GM12878 (cell line): ENCODE measurements at regions not wholly inside any gene's neighbourhood (a gene's known extent, or its start where the extent isn't known, plus 50 kb on each side); places are given as distances from the start of the nearest gene placed in this dataset.
"Not testable (repeated sequence)": the region's sequence is repeated elsewhere in the genome, so short reads cannot be mapped to it uniquely, and the experiment has no call there.

ENCODE experiments used
- ATAC-seq: fragments of 200-7000 bp; cut with Tn5 transposase; 3 replicates; pipeline ENCODE4 v1.9.1; 2020; ENCODE audit warnings: mild to moderate bottlenecking, moderate library complexity
- BruUV-seq: library from RNA; stranded (reverse); fragments of 400-500 nt; replicated peaks from 2 replicates; lab custom pipeline; 2021; lab: Mats Ljungman, UMichigan
- CTCF ChIA-PET: fragments of 300-600 bp; sonication (Branson Sonifier 250); formaldehyde crosslinking; extraction: SDS; loops from one replicate; lab custom pipeline; 2021; ENCODE audit warnings: inconsistent platforms; lab: Yijun Ruan, JAX
- POLR2A ChIA-PET: fragments of 350-600 bp; formaldehyde crosslinking; extraction: SDS; loops from one replicate; lab custom pipeline; 2021; ENCODE audit warnings: inconsistent platforms; lab: Charles Lee
- RAD21 ChIA-PET: fragments of 300-600 bp; sonication (Branson Sonifier 250); formaldehyde crosslinking; loops from one replicate; lab custom pipeline; 2023; ENCODE audit warnings: antibody characterized with exemption; ENCODE audit not compliant: unreplicated experiment; lab: Charles Lee
- SMC1A ChIA-PET: fragments of 300-600 bp; sonication (Branson Sonifier 250); formaldehyde crosslinking; loops from one replicate; lab custom pipeline; 2023; ENCODE audit not compliant: unreplicated experiment, uncharacterized antibody; lab: Charles Lee
- DNase-seq: peaks from one replicate; pipeline ENCODE4 v3.0.0-alpha.2; 2011; ENCODE audit warnings: low read depth, low spot score
- FAIRE-seq: peaks from 3 replicates; lab custom pipeline; 2011; peaks lifted over from hg19 to GRCh38; lab: Jason Lieb, UNC
- H2AFZ ChIP-seq: 2 replicates; pipeline ENCODE4 v1.6.0; 2011; ENCODE audit warnings: low read depth, low read length, control low read depth; ENCODE audit not compliant: control insufficient read depth
- H3K27ac ChIP-seq: 2 replicates; pipeline ENCODE4 v1.5.1; 2011; ENCODE audit warnings: control low read depth; ENCODE audit not compliant: control insufficient read depth, insufficient read depth
- H3K27me3 ChIP-seq, 2 experiments: replicated peaks in 1 of 2; 2 replicates each; pipeline versions ENCODE4 v1.6.0 to v1.6.1; 2011; ENCODE audit warnings: low read length in 1 of 2; ENCODE audit not compliant: control insufficient read depth in 2 of 2, insufficient read depth in 2 of 2
- H3K36me3 ChIP-seq, 2 experiments: 2 replicates each; pipeline ENCODE4 v1.5.1; 2011; ENCODE audit warnings: low read length in 1 of 2; ENCODE audit not compliant: control insufficient read depth in 2 of 2, insufficient read depth in 2 of 2
- H3K4me1 ChIP-seq: 2 replicates; pipeline ENCODE4 v1.6.1; 2011; ENCODE audit warnings: mild to moderate bottlenecking, low read length, moderate library complexity, mixed read lengths; ENCODE audit not compliant: control insufficient read depth, insufficient read depth
- H3K4me2 ChIP-seq: 2 replicates; pipeline ENCODE4 v1.6.0; 2011; ENCODE audit warnings: control low read depth; ENCODE audit not compliant: control insufficient read depth, insufficient read depth
- H3K4me3 ChIP-seq: fragments of 200-600 bp; sonication (generic); 2 replicates; pipeline ENCODE4 v1.5.1; 2016
- H3K79me2 ChIP-seq: 2 replicates; pipeline ENCODE4 v1.6.0; 2011; ENCODE audit warnings: low read length; ENCODE audit not compliant: control insufficient read depth, insufficient read depth
- H3K9ac ChIP-seq: 2 replicates; pipeline ENCODE4 v1.8.0; 2011; ENCODE audit warnings: low read length, control low read depth, mixed read lengths; ENCODE audit not compliant: control insufficient read depth, insufficient read depth
- H3K9me3 ChIP-seq: replicated peaks from 3 replicates; pipeline ENCODE4 v1.5.1; 2011; ENCODE audit warnings: mild to moderate bottlenecking, low read length; ENCODE audit not compliant: control insufficient read depth, insufficient read depth
- H4K20me1 ChIP-seq: 2 replicates; pipeline ENCODE4 v1.6.0; 2011; ENCODE audit not compliant: control insufficient read depth, insufficient read depth
- BCL11A ChIP-seq: IDR thresholded peaks from 2 replicates; pipeline ENCODE4 v1.6.1; 2011; ENCODE audit warnings: low read depth, low read length
- CREB1 ChIP-seq: IDR thresholded peaks from 2 replicates; pipeline ENCODE4 v1.6.1; 2012; ENCODE audit warnings: low read depth, mild to moderate bottlenecking, inconsistent platforms
- IKZF1 ChIP-seq: fragments of 450-650 bp; conservative IDR thresholded peaks from 2 replicates; pipeline ENCODE4 v1.6.1; 2017; ENCODE audit warnings: antibody characterized with exemption, mild to moderate bottlenecking
- IRF3 ChIP-seq: fragments of 450-650 bp; IDR thresholded peaks from 2 replicates; pipeline ENCODE4 v1.6.1; 2014; ENCODE audit warnings: mild to moderate bottlenecking
- MEF2B ChIP-seq: fragments of 450-650 bp; IDR thresholded peaks from 2 replicates; pipeline ENCODE4 v1.6.1; 2018; ENCODE audit warnings: mild to moderate bottlenecking, moderate library complexity; ENCODE audit not compliant: partially characterized antibody, poor library complexity, severe bottlenecking
- MYB ChIP-seq: fragments of 150-350 bp; IDR thresholded peaks from 2 replicates; pipeline ENCODE4 v1.6.1; 2014; ENCODE audit warnings: mild to moderate bottlenecking, low read depth, low read length, borderline replicate concordance
- NFYB ChIP-seq: IDR thresholded peaks from 2 replicates; pipeline ENCODE4 v1.6.1; 2011; ENCODE audit warnings: low read depth, mild to moderate bottlenecking, low read length, improper control_type of control experiment, moderate library complexity; ENCODE audit not compliant: insufficient read depth
- NR2C1 ChIP-seq: fragments of 450-650 bp; IDR thresholded peaks from 2 replicates; pipeline ENCODE4 v1.6.1; 2017; ENCODE audit warnings: antibody characterized with exemption, mild to moderate bottlenecking, moderate library complexity
- POLR2AphosphoS5 ChIP-seq: IDR thresholded peaks from 2 replicates; pipeline ENCODE4 v1.6.1; 2011; ENCODE audit warnings: mild to moderate bottlenecking, low read length, inconsistent platforms
- SREBF2 ChIP-seq: IDR thresholded peaks from 2 replicates; pipeline ENCODE4 v1.6.1; 2012; ENCODE audit warnings: mild to moderate bottlenecking, low read length
- SRF ChIP-seq, 2 experiments: IDR thresholded peaks; 2 replicates each; pipeline ENCODE4 v1.6.1; 2011; ENCODE audit warnings: low read depth in 2 of 2, low read length in 2 of 2, mild to moderate bottlenecking in 1 of 2, moderate library complexity in 1 of 2
- TAF1 ChIP-seq: IDR thresholded peaks from 2 replicates; pipeline ENCODE4 v1.6.1; 2011; ENCODE audit warnings: mild to moderate bottlenecking, low read depth, low read length, borderline replicate concordance
- ZNF24 ChIP-seq: fragments of 450-650 bp; IDR thresholded peaks from 2 replicates; pipeline ENCODE4 v1.6.1; 2017; ENCODE audit warnings: antibody characterized with exemption, mild to moderate bottlenecking
- WGBS: methylation state at CpG from one replicate; pipeline ENCODE4 v1.1.6; 2016; ENCODE audit warnings: low lambda C conversion rate; ENCODE audit not compliant: insufficient replicate concordance, insufficient coverage; ENCODE audit errors: missing lambda C conversion rate; 5-methylcytosine and 5-hydroxymethylcytosine counted together
- in situ Hi-C: fragments of 300-500 bp; cut with MboI; formaldehyde crosslinking; loops from 9 replicates; pipeline ENCODE4 v1.14.3; 2018; ENCODE audit warnings: mixed read lengths
- intact Hi-C: fragments of 100-400 bp; cut with micrococcal nuclease; formaldehyde crosslinking; loops from one replicate; pipeline ENCODE4 v1.14.2; 2022; ENCODE audit not compliant: unreplicated experiment

DNA sequence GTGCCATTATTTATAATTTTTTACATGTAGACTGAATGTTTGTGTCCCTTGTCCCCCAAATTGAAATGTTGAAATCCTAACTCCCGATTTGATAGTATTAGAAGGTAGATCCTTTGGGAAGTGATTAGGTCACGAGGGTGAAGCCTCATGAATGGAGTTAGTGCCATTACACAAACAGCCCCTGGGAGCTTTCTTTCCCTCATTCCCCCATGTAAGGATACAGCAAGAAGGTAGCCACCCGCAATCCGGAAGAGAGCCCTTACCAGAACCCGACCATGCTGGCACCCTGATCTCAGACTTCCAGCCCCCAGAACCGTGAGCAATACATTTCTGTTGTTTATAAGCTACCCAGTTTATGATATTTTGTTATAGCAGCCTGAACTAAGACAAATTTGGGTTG lies 143.2 kb downstream of the NPIPB5 start:
- CTCF ChIA-PET, result interaction anchor here (0.5 to 0.7 kb wide), 4 partner anchors 19 to 1466 kb away, joined by 3 read pairs; no protein-coding TSS in a partner anchor
- TF ChIP-seq TAF1 (no peak), POLR2AphosphoS5 (no peak), CREB1 (no peak), ZNF24 (no peak), MEF2B (no peak), NFYB (no peak), BCL11A (no peak), SRF (IDR thresholded peaks at IDR 0.05; ENCODE audit: low read depth in 2 of 2, low read length in 2 of 2) (no peak), IKZF1 (no peak), SREBF2 (no peak), MYB (no peak), IRF3 (no peak), NR2C1 (no peak)
- Histone ChIP-seq H3K79me2 (no peaks in the 10 kb centered on the region), H4K20me1 (no peaks in the 10 kb centered on the region), H3K27me3 (peaks cover 2% of the 10 kb centered on the region in 2 experiments; a peak in 1 of 4 replicates), H3K4me1 (no peaks in the 10 kb centered on the region), H3K9ac (no peak overlapping the region), H3K9me3 (no peaks in the 10 kb centered on the region), H3K27ac (no peak overlapping the region), H2AFZ (no peak overlapping the region), H3K36me3 (no peaks in the 10 kb centered on the region), H3K4me3 (no peak overlapping the region), H3K4me2 (no peak overlapping the region)
- FAIRE-seq (no peak), DNase-seq (no peak), ATAC-seq (no peak)
- SMC1A ChIA-PET, result interaction anchor here (0.6 to 1.1 kb wide), 3 partner anchors 10 to 24 kb away, joined by 3 to 5 read pairs (median 3); no protein-coding TSS in a partner anchor
- intact Hi-C loops, result no loop called here
- RAD21 ChIA-PET, result no interaction called here
- in situ Hi-C loops, result no loop called here
- no TSS peak for BruUV-seq
- POLR2A ChIA-PET, result no interaction called here
- WGBS, result 34% methylated on average over 6 of the region's 6 CpGs

GRCh38 chr16:22656573-22656972 lies 145.9 kb downstream of the NPIPB5 start:
- DNase-seq, CTCF ChIA-PET, FAIRE-seq, H3K4me3 ChIP-seq, in situ Hi-C loops, SMC1A ChIA-PET, ATAC-seq, H3K27me3 ChIP-seq, BruUV-seq, POLR2A ChIA-PET, H2AFZ ChIP-seq, H3K79me2 ChIP-seq, H3K36me3 ChIP-seq, H3K4me2 ChIP-seq, H3K4me1 ChIP-seq, H3K9me3 ChIP-seq, H3K9ac ChIP-seq, RAD21 ChIA-PET, intact Hi-C loops, H3K27ac ChIP-seq, H4K20me1 ChIP-seq: not testable (repeated sequence)
- 77% methylated on average over 9 of the region's 9 CpGs for WGBS
